T-helper 22 cell (primary cell): ENCODE measurements at regions not wholly inside any gene's neighbourhood (a gene's known extent, or its start where the extent isn't known, plus 50 kb on each side); places are given as distances from the start of the nearest gene placed in this dataset.

Source experiments
- DNase-seq: peaks from one replicate; pipeline ENCODE4 v3.0.0-alpha.2; 2020; ENCODE audit warnings: low read depth

DNA sequence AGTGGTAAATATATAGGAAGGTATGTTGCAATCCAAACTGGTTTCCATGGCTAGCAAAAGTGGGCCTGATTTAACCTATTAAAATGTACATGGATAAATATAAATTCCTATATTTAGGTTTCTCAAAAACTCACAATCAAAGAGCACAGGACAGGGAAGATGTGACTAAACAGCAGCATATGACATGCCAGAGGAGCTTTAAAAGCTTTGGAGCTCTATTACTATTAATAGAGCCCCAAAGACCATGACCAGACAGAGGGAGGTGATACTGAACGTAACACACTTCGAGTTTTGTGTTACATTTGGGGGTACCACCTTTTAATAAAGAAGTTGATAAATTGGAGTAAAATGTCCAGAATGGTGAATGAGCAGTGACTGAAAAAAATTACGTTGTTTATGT, 179.5 kb upstream of the SLC14A2 start:
- no peak for DNase-seq

DNA sequence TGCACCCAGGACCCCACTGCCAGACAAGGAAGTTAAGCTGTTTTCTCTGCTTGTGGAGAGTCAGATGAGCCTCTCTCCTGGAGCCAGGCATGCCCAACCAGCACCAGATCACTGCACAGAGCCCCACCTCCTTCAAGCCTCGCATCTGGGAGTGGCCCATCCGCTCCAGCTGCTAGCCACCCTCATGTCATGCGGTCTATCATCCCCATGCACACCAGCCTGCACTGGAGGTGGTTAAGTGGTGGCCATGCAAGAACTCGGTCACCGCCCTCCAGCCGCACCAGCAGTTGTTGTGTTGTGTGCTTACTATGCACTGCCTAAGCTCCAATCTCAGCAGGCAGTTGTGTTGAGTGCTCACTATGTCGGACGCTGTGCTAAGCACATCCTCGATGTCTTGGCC, 177.9 kb upstream of the SLC14A2 start:
- no peak for DNase-seq

DNA sequence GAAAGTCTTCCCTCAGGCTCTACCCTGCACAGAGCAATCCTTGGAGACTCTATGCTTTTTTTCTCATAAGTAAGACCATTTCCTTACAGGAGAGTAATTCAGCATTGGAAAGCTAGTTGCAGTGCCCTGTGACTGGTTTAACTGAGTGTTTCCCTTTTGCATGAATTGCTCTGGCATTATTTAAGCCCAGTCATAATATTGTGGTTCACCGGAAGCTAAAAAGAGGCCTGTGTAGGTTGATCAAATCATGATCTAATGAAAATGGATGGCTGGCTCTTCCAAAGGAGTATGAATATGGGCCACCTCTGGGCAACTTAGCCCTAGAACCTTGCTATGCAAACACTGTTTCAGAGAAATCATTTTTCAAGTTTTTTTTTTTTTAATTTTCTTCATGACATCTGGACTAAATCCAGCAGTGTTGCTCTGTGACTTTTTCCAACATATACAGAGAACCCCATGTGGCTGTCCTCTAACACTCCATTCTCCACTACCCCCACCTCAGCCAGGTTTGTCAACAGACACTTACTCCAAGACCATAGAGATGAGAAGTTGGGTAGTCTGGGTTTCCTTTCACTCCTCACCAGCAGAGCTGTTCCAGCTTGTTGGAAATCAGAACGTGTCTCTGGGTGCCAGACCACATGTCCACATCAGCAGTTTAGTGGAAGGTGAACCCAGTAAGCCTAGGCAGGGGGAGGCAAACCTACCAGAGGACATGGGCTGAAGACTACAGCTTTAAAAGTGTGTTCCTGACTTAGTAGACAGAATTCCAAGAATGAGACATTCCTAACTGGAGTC, 175.2 kb upstream of the SLC14A2 start:
- no peak for DNase-seq

DNA sequence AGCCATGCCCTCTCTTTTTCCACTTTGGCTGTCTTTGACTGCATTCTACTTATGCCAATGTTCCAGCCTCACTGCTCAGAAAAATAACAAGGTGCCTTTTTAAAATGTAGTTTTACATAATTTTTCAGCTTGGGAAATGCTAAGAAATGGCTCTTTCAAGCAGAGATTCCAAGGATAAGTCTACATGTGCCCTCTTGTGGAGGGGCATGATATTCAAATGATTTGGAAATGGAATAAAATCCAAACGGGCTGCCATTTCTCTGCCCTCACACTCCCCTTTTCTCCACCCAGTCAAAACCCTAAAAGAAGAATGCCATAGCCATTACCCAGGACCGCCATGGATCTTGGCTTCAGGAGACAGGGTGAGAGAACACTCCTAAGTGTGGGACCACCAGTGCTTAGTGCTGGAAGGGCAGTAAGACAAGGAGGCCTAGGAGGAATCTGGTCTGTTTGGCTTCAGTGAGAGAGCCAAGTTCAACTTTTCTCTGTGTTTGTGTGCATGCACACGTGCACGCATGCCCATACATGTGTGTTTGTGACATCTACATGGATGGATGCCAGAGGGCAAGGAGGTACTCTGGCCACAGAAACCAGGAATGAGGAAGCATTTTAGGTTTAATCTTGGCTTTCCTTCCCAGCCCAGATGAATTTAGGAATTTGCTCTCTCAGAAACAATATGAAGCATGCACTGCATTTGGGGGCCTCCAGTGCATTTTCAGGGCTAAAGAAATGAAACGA, 174.0 kb upstream of the SLC14A2 start:
- DNase-seq: no peak

DNA sequence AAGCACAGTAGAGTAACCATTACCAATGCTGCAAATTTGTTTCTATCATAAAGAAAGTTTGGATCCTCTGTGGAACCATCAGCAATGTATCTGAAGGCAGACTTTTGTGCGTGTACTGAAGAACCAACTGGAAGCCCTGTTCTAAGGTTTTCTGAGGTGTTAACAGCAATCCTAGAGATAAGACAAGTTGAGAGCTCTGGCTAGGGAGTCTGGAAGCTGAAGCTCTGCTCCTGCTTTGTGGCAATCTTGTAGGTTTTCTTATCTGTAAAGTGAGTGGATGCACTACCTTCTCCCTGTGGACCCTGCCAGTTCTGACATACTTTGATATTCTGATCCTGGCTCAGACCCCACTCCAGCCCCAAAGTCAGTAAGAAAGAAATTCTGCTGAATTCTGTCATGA, 171.2 kb upstream of the SLC14A2 start:
- DNase-seq: no peak

DNA sequence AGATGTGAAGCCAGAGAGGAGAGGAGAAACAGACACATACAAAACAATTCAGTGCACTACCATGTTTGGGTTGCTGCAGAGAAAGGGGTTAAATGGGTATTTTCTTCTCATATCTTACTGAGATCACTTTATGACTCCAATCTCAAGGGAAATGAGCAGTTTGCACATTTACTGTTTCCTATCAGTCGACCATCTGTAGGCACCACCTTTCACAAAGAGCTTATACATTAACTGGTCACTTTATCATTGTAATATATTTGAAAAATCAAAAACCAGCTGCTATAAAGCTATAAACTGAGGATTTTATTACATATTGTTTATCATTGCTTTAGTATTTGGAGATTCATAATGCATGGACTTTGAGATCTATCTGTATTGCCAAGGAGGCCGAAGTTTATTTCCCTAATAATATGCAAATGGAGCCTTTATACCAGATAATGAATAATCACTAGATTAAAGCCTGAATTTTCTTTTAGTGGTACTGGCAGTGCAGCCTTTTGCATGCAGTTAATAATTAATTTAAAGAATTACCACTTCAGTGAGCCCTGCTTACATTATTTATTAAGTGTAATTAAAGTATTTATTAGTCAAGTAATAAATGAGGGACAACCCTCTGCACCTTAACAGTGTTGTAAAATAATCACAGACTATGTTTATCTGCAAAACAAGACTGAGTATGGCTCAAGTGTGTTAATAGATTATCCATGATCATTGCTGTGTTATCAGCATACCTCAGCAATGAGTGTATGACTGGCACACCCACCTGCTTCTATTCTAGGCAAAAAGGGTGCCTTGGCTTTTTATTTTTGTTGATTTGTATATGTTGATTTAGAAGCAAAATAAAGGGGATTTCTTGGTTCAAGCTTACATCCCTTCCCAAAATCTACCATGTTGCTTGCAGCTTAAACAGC, 167.7 kb upstream of the SLC14A2 start:
- no peak for DNase-seq

DNA sequence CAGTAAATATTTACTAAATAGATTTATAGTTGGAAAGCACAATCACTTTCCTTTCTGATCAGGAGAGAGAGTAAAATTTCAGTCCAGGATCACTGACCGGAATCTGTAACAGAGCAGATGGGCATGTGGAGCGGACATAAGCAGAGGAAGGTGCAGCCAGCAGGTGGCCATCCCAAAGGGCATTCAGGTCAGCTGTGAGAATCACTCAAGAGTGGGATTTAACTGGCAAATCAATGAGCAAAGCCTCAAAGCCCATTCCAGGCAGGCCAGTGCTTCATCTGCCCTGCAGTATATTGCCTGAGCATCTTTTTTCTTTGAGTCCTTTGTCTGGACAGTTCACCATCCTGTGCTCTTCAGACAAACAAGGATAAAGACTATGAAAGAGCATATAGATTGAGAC, 166.4 kb upstream of the SLC14A2 start:
- DNase-seq: no peak

DNA sequence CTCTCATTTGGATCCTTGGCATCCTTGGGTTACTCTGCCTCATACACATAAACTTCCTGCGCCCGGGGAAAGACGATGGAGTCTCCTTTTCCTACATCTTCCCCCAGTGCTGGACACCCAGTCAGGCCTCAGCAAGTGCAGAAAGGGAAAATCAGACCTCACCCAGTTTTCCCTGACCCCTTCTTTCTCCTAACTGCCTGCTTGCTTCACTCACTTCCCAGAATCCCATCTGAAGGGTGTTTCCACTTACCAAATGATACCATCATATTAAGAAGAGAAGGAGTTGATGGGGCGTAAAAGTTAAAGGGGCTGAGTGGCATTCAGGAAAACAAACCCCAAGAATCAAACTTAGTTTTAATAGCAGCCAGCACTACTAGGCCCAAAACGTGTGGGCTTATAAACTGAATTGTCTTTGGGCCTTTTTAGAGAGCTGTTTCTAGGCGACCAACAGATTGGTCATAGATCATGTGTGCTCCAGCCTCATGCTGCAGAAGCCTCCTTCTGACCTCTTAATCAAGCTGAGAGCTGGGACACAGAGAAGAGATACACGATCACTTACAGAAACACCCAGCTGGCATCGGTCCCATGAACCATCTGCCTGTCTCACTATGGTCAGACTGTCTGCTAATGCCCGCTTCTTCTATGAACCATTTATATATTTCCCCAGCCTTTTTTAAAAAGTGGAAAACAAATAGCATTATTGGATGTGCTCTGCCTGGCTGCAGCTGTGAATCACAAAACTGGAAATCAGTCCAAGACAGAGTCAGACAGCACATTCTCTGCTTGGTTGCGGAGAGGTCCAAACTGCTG, 165.7 kb upstream of the SLC14A2 start:
- no peak for DNase-seq

DNA sequence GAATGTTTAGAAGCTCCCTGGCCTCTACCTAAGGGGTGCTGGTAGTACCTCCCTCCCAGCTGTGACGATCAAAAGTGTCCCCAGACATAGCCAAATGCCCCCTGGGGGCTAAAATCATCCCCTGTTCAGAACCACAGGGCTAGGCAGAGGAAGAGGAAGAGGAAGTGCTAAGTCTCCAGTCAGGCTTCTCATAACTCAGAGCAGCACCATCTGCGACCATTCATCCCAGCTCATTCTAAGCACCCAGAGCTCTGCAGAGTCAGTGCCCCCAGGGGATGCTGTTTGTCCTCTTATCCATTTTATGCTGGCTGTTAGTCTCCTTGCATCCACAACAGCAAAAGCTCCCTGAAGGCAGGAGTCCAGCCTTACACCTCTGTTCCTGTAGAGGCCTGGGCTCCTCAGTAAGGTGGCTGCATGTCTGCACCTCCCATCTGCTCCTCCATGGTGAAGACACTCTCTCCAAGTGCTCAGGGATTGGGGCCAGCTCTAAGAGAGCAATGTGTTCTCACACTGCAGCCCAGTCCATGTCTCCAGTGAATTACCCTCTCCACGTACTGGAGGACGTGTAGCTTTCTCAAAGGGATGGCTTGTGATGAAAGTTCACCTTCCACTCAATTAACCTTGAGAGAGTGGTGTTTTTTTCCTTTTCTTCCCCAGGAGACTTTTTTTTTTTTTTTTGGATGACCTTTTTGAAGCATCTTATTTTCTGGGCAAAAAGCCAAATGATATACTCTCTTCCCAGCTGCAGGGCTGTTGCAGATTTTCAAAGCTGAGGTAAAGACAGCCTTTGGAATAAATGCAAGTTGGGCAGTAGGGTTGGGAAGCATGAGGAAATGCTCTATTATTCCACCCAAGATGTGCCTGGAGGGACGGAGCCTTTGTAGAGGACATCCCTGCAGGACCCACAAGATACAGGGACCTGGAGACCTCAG, 158.9 kb upstream of the SLC14A2 start:
- DNase-seq: no peak

DNA sequence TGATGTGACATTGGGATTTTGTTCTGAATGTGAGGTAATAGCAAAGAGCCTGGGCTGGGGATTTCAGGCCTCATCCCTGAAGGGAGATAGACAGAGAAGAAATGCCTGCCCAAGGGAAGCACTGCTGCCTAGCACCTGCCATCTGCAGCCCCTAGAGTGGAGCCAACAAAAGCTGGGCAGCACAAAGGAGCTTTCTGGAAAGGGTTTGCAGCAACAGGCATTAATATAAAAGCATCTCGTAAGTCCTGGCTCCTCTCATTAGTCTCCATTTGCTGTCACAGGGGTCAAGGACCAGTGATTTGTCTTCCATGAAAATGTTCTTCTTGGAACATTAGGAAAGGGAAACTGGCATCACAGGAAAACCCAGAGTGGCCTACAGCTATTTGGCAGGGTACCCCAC, 157.2 kb upstream of the SLC14A2 start:
- no peak for DNase-seq

DNA sequence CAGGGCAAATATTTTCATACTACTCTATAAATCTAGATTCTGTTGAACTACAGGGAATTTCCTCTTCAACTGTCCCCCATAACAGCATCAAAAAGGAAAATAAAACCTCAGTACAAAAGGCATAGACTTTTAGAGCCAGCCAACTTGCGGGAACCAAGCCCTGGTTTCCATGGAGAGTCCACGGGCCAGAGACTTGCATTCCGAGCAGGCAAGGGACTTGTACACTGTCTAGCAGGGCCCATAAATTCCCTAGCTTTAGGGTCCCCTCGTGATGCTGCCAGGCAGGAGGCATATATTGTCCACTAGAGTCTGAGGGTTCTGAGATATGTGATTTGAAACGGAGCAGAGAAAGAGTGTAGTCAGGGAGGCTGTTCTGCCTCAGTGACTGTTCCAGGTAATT, 153.1 kb upstream of the SLC14A2 start:
- DNase-seq: no peak

DNA sequence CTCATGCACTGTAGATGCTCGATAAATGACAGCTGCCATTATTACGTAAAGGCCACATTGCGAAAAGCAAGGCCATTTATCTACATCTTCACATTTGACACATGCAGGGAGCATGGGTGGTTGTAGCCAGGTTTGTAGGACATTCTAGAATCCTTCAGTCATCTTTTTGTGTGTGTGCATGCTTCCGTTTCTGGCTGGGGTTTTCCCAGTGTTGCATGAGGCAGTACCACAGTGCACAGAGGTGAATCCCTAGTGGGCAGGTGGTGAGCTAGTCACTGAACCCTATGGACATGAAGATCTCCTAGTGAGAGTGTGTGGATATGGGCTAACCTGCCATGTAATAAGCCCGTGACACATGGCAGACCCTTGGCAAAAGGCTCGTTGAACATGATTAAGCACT, 151.8 kb upstream of the SLC14A2 start:
- DNase-seq: no peak

DNA sequence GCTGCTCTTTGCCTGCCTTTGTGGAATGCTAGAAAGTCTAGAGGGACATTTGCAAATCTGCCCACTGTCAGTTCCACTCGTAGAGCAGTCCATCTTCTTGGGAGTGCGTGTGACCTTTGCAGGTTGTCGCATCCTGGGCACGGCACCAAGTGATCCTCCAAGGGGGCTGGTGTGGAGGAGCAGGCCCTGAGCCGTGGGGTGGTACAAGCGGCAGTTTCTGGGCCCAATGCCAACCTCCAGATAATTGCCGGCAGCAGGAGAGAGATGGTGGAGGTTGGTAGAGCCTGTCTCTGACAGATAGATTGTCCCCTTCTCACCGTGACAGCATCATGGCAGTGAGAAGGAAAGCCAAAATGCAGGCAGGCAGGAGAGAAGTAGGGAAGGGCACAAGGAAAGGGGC, 150.7 kb upstream of the SLC14A2 start:
- DNase-seq: no peak

DNA sequence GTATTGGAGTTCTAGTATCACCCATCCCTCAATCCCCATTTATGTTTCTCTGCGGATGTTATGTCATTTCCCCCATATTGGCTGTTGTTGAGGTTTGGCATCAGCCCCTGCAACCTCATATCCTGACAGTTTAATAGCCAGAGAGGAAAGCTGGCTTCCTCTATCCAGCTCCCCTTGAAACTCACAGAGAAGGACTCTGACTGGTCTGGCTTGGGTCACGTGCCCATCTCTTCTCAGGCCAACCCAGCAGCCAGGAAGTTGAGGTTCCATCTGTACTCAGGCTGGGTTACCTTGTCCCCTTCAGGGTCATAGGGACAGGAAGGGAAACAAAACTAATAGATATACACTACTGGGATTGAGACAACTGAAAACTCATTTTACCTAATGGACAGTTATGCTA, 148.0 kb upstream of the SLC14A2 start:
- DNase-seq: no peak

DNA sequence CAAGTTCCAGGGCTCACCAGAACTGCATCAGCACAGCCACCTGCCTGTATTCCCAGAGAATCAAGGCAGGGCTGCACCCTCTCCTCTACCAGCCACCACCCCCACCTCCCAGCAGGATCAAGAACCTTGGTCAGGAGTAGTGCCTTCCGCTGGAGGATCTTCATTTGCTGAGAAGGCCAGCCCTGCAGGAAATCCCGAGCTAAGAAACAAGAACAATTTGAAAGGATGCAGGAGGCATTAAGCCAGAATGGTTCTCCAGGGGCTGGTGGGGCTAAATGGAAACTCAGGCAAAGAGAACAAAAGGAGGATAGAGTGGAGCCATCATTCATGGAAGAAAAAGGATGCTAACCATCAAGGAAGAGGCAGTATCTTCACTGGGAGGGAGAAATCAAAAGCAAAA, 147.3 kb upstream of the SLC14A2 start:
- no peak for DNase-seq

DNA sequence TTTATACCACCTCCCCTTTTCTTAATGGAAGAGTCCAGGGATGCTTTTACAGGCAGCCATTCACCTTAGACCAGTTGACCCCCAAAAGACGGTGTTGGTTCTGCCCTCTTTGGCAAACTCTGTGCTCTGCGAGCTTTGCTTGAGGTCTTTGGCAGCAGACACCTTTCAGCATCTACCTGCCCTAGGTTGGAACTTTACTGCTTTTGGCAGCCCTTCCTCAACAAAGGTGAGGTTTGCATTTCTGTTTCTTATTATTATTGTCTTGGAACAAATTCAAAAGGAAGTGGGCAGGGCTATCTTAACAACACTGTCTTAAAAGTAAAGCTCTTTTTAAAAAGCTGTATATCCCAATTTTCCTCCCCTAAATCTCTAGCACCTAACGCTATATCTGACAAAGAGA, 136.4 kb upstream of the SLC14A2 start:
- no peak for DNase-seq

DNA sequence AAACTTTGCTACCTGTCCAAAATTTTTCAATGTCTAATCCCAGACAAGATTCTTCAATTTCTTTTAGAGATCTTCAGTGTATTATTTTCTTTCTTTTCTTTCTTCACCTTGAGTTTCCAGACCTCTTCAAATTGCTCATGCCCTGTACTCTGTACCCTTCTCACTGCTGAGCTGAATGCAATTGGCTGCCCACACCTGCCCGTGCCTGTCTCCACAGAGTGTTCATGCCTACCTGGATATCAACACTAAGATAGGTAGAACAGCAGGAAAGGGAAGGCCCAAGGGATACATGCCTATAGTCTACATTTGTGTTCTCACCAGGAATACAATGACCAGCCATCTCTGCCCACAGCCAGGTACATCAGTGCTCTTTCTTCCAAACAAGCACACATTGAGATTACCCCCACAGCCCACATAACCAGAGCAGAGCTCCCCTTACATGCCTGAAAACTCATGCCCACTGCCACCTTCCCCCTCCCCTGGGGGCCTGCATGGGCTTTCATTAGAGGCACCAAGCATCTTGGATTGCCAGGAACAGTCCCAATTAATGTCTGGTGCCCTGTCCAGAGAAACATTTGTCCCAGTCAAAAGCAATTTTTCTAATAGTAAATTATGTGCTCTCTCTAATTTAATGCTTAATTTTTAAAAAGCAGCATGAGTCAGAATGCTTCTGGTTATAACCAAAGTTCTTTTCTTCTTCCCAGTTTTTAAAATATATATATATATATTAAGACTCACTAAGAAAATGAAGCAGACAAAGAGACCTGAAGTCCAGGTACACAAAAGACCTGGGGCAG, 134.9 kb upstream of the SLC14A2 start:
- no peak for DNase-seq

DNA sequence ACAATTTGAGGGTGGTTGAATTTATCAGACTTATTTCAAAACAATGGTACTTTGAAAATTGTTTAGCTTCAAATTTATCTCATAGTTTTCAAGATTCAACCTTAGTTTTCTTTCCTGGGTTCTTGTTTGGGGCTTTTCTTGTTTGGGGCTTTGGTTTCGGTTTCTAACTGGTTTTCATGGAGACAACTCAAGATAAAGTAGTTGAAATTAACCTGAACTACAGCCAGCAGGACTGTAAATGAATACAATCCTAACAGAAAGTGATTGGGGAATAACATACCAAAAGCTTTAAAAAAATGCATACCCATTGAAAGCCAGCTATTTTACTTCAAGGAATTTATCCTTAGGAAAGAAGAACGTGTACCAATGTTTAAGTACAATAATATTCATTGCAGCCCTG, 133.5 kb upstream of the SLC14A2 start:
- no peak for DNase-seq

DNA sequence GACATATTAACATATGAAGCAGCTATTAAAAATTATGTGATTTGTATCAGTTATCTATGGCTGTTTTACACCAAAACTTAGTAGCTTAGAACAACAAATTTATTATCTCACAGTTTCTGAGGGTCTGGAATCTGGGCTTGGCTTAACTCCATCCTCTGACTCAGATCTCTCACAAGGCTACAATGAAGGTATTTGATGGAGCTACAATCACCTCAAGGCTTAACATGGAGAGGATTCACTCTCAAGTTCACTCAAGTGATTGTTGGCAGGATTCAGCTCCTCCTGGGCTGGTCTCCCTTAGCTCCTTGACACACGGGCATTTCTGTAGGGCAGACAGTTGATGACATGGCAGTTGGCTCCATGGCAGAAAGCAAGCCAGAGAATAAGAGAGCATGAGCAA, 133.0 kb upstream of the SLC14A2 start:
- DNase-seq: no peak

DNA sequence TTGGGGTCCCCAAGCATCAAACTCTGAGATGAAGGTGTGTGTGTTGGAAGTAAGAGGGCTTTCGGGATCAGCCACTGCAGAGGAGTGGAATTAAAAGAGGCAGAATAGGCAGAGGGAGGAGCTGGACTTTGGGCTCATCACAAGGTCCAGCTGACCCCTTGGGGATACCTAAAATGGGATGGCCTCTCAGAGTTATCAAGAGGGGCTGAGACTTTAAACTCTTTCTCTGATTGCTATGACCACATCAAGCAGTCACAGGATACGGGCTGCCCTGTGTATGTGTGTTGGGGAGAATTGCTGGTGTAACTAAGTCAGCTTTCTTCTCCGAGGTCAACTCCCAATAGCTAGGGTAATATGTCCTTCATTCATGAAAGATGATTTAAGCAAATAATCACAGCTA, 127.7 kb upstream of the SLC14A2 start:
- DNase-seq: no peak
